ENCODE measurements at regions not wholly inside any gene's neighbourhood (a gene's known extent, or its start where the extent isn't known, plus 50 kb on each side); places are given as distances from the start of the nearest gene placed in this dataset.

- Histone ChIP-seq H2BK5ac (ENCODE audit: low read depth, low read length) (no peak overlapping the region), H3K23ac (ENCODE audit: insufficient read length) (no peak overlapping the region), H3K27ac (ENCODE audit: low read depth, low read length) (no peak overlapping the region), H3K79me2 (ENCODE audit: control insufficient read depth in 1 of 2, insufficient read depth in 2 of 2, low read length in 2 of 2) (no peaks in the 10 kb centered on the region), H3K56ac (replicated peaks; ENCODE audit: insufficient read length, low read depth, low read length) (no peak overlapping the region), H3K14ac (ENCODE audit: insufficient read length) (no peak overlapping the region), H3K23me2 (ENCODE audit: low read depth, low read length) (no peaks in the 10 kb centered on the region), H2AK5ac (ENCODE audit: low read depth, low read length) (no peak overlapping the region), H3K9ac (replicated peaks in 1 of 4; ENCODE audit: extremely low read depth in 1 of 4, low read depth in 3 of 4, low read length in 3 of 4) (no peak overlapping the region), H3K18ac (ENCODE audit: extremely low read depth, low read length) (no peak overlapping the region; the same call in 1 of the 2 replicates), H3K4me3 (ENCODE audit: extremely low read depth in 1 of 4, insufficient read depth in 2 of 4, low read depth in 3 of 4, low read length in 4 of 4) (no peak overlapping the region), H4K5ac (ENCODE audit: insufficient read length, low read depth, low read length) (no peak overlapping the region), H4K20me1 (replicated peaks in 1 of 2; ENCODE audit: control insufficient read depth in 1 of 2, insufficient read depth in 2 of 2, low read length in 2 of 2) (no peaks in the 10 kb centered on the region), H4K8ac (ENCODE audit: extremely low read depth, insufficient read depth, low read length) (no peak overlapping the region), H3K27me3 (replicated peaks in 1 of 4; ENCODE audit: control insufficient read depth in 3 of 4, extremely low read depth in 1 of 4, insufficient read depth in 3 of 4, low read length in 3 of 4) (no peaks in the 10 kb centered on the region), H2BK12ac (ENCODE audit: low read depth, low read length) (no peak overlapping the region), H3K4me2 (ENCODE audit: insufficient read depth in 1 of 2, low read depth in 2 of 2, low read length in 2 of 2) (no peak overlapping the region), H2BK120ac (replicated peaks; ENCODE audit: low read depth, low read length) (no peak overlapping the region), H3K36me3 (ENCODE audit: control insufficient read depth in 2 of 4, insufficient read depth in 4 of 4, low read length in 3 of 4) (no peaks in the 10 kb centered on the region; a peak in 1 of 8 replicates), H2AFZ (ENCODE audit: low read length) (0 out of 2 replicates have a peak overlapping the region, but pooled peaks have one; percentile 68), H2BK15ac (ENCODE audit: low read length) (no peak overlapping the region), H3K9me3 (ENCODE audit: insufficient read depth in 2 of 2, low read depth in 1 of 2, low read length in 1 of 2) (peaks cover 4% of the 10 kb centered on the region in 2 experiments; a peak in 2 of 4 replicates), H3K79me1 (ENCODE audit: low read depth, low read length) (no peaks in the 10 kb centered on the region), H4K91ac (replicated peaks; ENCODE audit: insufficient read length, low read length) (no peak overlapping the region), H2BK20ac (ENCODE audit: low read length) (no peak overlapping the region), H3K4me1 (replicated peaks in 1 of 4; ENCODE audit: control insufficient read depth in 3 of 4, insufficient read depth in 4 of 4, low read length in 3 of 4) (no peaks in the 10 kb centered on the region), H3K4ac (replicated peaks; ENCODE audit: insufficient read length, low read depth, low read length) (no peak overlapping the region)
- FAIRE-seq, result no peak
- no peak for DNase-seq (ENCODE audit: low read depth in 1 of 2, low spot score in 2 of 2)
- 88% methylated on average over 1 of the region's 1 CpG; no CpG with 5 or more reads in 1 of the 2 experiments for WGBS, 2 experiments (ENCODE audit: extremely low coverage in 1 of 2, insufficient coverage in 1 of 2, insufficient read length in 1 of 2, insufficient replicate concordance in 2 of 2, low coverage in 1 of 2, low lambda C conversion rate in 2 of 2, missing lambda C conversion rate in 1 of 2)
- ChIA-PET CTCF (ENCODE audit: partially characterized antibody) (no interaction called here), POLR2A (ENCODE audit: partially characterized antibody) (no interaction called here)
- TF ChIP-seq RXRA (IDR thresholded peaks at IDR 0.05; ENCODE audit: insufficient read depth, low read depth, low read length), result no peak
- no peak for TF ChIP-seq USF2 (IDR thresholded peaks at IDR 0.05; ENCODE audit: low read length)
- TF ChIP-seq RBBP5 (IDR thresholded peaks at IDR 0.05; ENCODE audit: borderline replicate concordance, low read depth, low read length), result no peak
- TF ChIP-seq RAD21 (IDR thresholded peaks at IDR 0.05 in 1 of 2, conservative IDR thresholded peaks at IDR 0.05 in 1 of 2; ENCODE audit: low read depth in 2 of 2, low read length in 2 of 2), result no peak
- TF ChIP-seq POU5F1 (IDR thresholded peaks at IDR 0.05; ENCODE audit: low read depth, low read length), result no peak
- no peak for TF ChIP-seq FOSL1 (IDR thresholded peaks at IDR 0.05; ENCODE audit: insufficient read depth, low read depth, low read length)
- TF ChIP-seq SIRT6 (IDR thresholded peaks at IDR 0.05; ENCODE audit: low read length), result no peak
Measured at GRCh38 chr5:99386406-99387077, 457.7 kb upstream of the CHD1 start.

Measured in H1 (cell line).